Type B pancreatic cell (in vitro differentiated cells): ENCODE measurements at regions not wholly inside any gene's neighbourhood (a gene's known extent, or its start where the extent isn't known, plus 50 kb on each side); places are given as distances from the start of the nearest gene placed in this dataset.
"Not testable (repeated sequence)": the region's sequence is repeated elsewhere in the genome, so short reads cannot be mapped to it uniquely, and the experiment has no call there.

ENCODE experiments used
- DNase-seq: peaks from one replicate; pipeline ENCODE4 v3.0.0; 2021; ENCODE audit warnings: mixed read lengths; ENCODE audit not compliant: unreplicated experiment; ENCODE audit errors: extremely low spot score
- H3K27ac Mint-ChIP-seq: 2 replicates; pipeline ENCODE4 v1.8.0; 2021; ENCODE audit warnings: mild to moderate bottlenecking, mixed read lengths
- H3K27me3 Mint-ChIP-seq: 2 replicates; pipeline ENCODE4 v1.8.0; 2021; ENCODE audit warnings: mixed read lengths
- H3K36me3 Mint-ChIP-seq: 2 replicates; pipeline ENCODE4 v1.8.0; 2021; ENCODE audit warnings: mixed read lengths
- H3K4me1 Mint-ChIP-seq: one replicate; pipeline ENCODE4 v1.8.0; 2021; ENCODE audit warnings: mixed read lengths; ENCODE audit not compliant: unreplicated experiment
- H3K4me3 Mint-ChIP-seq: 2 replicates; pipeline ENCODE4 v1.8.0; 2021; ENCODE audit warnings: mild to moderate bottlenecking, mixed read lengths
- H3K9me3 Mint-ChIP-seq: 2 replicates; pipeline ENCODE4 v1.8.0; 2021; ENCODE audit warnings: mixed read lengths
- CTCF ChIP-seq: fragments of 200-600 bp; sonication (generic); conservative IDR thresholded peaks from 2 replicates; pipeline ENCODE4 v1.5.0; 2021; ENCODE audit warnings: antibody characterized with exemption, mild to moderate bottlenecking

GRCh38 chr3:125831005-125831750 is 137.8 kb upstream of the ROPN1B start:
- not testable (repeated sequence) for DNase-seq, H3K36me3 Mint-ChIP-seq, H3K27me3 Mint-ChIP-seq, H3K4me3 Mint-ChIP-seq, H3K27ac Mint-ChIP-seq
- Mint-ChIP-seq H3K4me1 (peaks cover 23% of the 10 kb centered on the region), H3K9me3 (peaks cover 18% of the 10 kb centered on the region)

GRCh38 chr3:125835562-125835961 is 133.4 kb upstream of the ROPN1B start:
- not testable (repeated sequence) for H3K27me3 Mint-ChIP-seq, H3K36me3 Mint-ChIP-seq, H3K4me3 Mint-ChIP-seq, DNase-seq, H3K9me3 Mint-ChIP-seq
- H3K27ac Mint-ChIP-seq = peak overlapping the region; percentile 86
- H3K4me1 Mint-ChIP-seq = peaks cover 40% of the 10 kb centered on the region

- peak overlapping the region; percentile 75 for H3K4me3 Mint-ChIP-seq
- DNase-seq, H3K9me3 Mint-ChIP-seq, H3K36me3 Mint-ChIP-seq, H3K27me3 Mint-ChIP-seq: not testable (repeated sequence)
- peak overlapping the region; percentile 86 for H3K27ac Mint-ChIP-seq
- H3K4me1 Mint-ChIP-seq = peaks cover 40% of the 10 kb centered on the region
Measured at GRCh38 chr3:125836011-125836551, 132.9 kb upstream of the ROPN1B start.

GRCh38 chr3:125836786-125837185 is 132.2 kb upstream of the ROPN1B start:
- Mint-ChIP-seq H3K4me3 (peak overlapping the region; percentile 75), H3K4me1 (peaks cover 40% of the 10 kb centered on the region), H3K27ac (peak overlapping the region; percentile 86)
- not testable (repeated sequence) for H3K27me3 Mint-ChIP-seq, H3K9me3 Mint-ChIP-seq, H3K36me3 Mint-ChIP-seq, DNase-seq

- DNase-seq, H3K27ac Mint-ChIP-seq, H3K36me3 Mint-ChIP-seq, H3K27me3 Mint-ChIP-seq, H3K9me3 Mint-ChIP-seq, H3K4me3 Mint-ChIP-seq: not testable (repeated sequence)
- peaks cover 33% of the 10 kb centered on the region for H3K4me1 Mint-ChIP-seq
Measured at GRCh38 chr3:125838857-125839256, 130.1 kb upstream of the ROPN1B start.

- H3K4me1 Mint-ChIP-seq = peaks cover 23% of the 10 kb centered on the region
- H3K4me3 Mint-ChIP-seq, H3K36me3 Mint-ChIP-seq, H3K27me3 Mint-ChIP-seq, H3K27ac Mint-ChIP-seq, DNase-seq, H3K9me3 Mint-ChIP-seq: not testable (repeated sequence)
Measured at GRCh38 chr3:125840465-125840864, 128.5 kb upstream of the ROPN1B start.

GRCh38 chr3:125847966-125848365 is 121.0 kb upstream of the ROPN1B start:
- H3K4me3 Mint-ChIP-seq, H3K9me3 Mint-ChIP-seq, H3K27me3 Mint-ChIP-seq, DNase-seq, H3K4me1 Mint-ChIP-seq, H3K27ac Mint-ChIP-seq, H3K36me3 Mint-ChIP-seq: not testable (repeated sequence)

- not testable (repeated sequence) for H3K36me3 Mint-ChIP-seq, DNase-seq, H3K4me3 Mint-ChIP-seq, H3K4me1 Mint-ChIP-seq, H3K9me3 Mint-ChIP-seq, H3K27ac Mint-ChIP-seq, H3K27me3 Mint-ChIP-seq
Measured at GRCh38 chr3:125855006-125855405, 114.0 kb upstream of the ROPN1B start.

- not testable (repeated sequence) for H3K36me3 Mint-ChIP-seq, H3K27me3 Mint-ChIP-seq, H3K27ac Mint-ChIP-seq, DNase-seq, H3K9me3 Mint-ChIP-seq, H3K4me3 Mint-ChIP-seq, H3K4me1 Mint-ChIP-seq
- TF ChIP-seq CTCF = peak; percentile 46
Measured at GRCh38 chr3:125860547-125860946, 108.4 kb upstream of the ROPN1B start.

GRCh38 chr3:125862841-125863254 is 106.1 kb upstream of the ROPN1B start:
- DNase-seq, H3K36me3 Mint-ChIP-seq, H3K27me3 Mint-ChIP-seq, H3K4me1 Mint-ChIP-seq, H3K27ac Mint-ChIP-seq, H3K9me3 Mint-ChIP-seq, H3K4me3 Mint-ChIP-seq: not testable (repeated sequence)

GRCh38 chr3:125864532-125864931 is 104.4 kb upstream of the ROPN1B start:
- not testable (repeated sequence) for H3K9me3 Mint-ChIP-seq, H3K27me3 Mint-ChIP-seq, H3K4me1 Mint-ChIP-seq, H3K27ac Mint-ChIP-seq, DNase-seq, H3K4me3 Mint-ChIP-seq
- peaks cover 14% of the 10 kb centered on the region for H3K36me3 Mint-ChIP-seq

GRCh38 chr3:125886006-125886405 is 83.0 kb upstream of the ROPN1B start:
- not testable (repeated sequence) for H3K27me3 Mint-ChIP-seq, DNase-seq, H3K9me3 Mint-ChIP-seq, H3K4me1 Mint-ChIP-seq, H3K4me3 Mint-ChIP-seq, H3K27ac Mint-ChIP-seq
- peaks cover 19% of the 10 kb centered on the region for H3K36me3 Mint-ChIP-seq

- H3K36me3 Mint-ChIP-seq = peaks cover 17% of the 10 kb centered on the region
- H3K4me1 Mint-ChIP-seq, H3K27ac Mint-ChIP-seq, DNase-seq, H3K4me3 Mint-ChIP-seq, H3K27me3 Mint-ChIP-seq, H3K9me3 Mint-ChIP-seq: not testable (repeated sequence)
Measured at GRCh38 chr3:125899181-125899580, 69.8 kb upstream of the ROPN1B start.
